GM18951 (cell line): ENCODE measurements at regions not wholly inside any gene's neighbourhood (a gene's known extent, or its start where the extent isn't known, plus 50 kb on each side); places are given as distances from the start of the nearest gene placed in this dataset.

Experiments used
- POLR2A ChIP-seq: IDR thresholded peaks from 4 replicates; pipeline ENCODE4 v1.6.1; 2011; ENCODE audit warnings: mild to moderate bottlenecking; ENCODE audit not compliant: insufficient read length, insufficient read depth; ENCODE audit errors: extremely low read depth
- in situ Hi-C: fragments of 300-500 bp; cut with MboI; formaldehyde crosslinking; loops from one replicate; pipeline ENCODE4 v1.12.0; 2022; ENCODE audit warnings: low sequenced_read_pairs, mixed read lengths, inconsistent platforms; ENCODE audit not compliant: unreplicated experiment

- in situ Hi-C loops = no loop called here
- TF ChIP-seq POLR2A = no peak
Measured at GRCh38 chr5:54741711-54742110, 224.2 kb downstream of the SNX18 start.

GRCh38 chr5:54740141-54740540 lies 222.6 kb downstream of the SNX18 start:
- TF ChIP-seq POLR2A = no peak
- in situ Hi-C loops = no loop called here

- in situ Hi-C loops = no loop called here
Measured at GRCh38 chr5:54739371-54739770, 221.8 kb downstream of the SNX18 start.

GRCh38 chr5:54738973-54739367 lies 221.4 kb downstream of the SNX18 start:
- in situ Hi-C loops = no loop called here
- no peak for TF ChIP-seq POLR2A

More at GRCh38 chr5:54739371-54739770, 221.8 kb downstream of the SNX18 start:
- TF ChIP-seq POLR2A = no peak

GRCh38 chr5:54738118-54738972 lies 220.8 kb downstream of the SNX18 start:
- in situ Hi-C loops = no loop called here
- no peak for TF ChIP-seq POLR2A

GRCh38 chr5:54736003-54736797 lies 218.6 kb downstream of the SNX18 start:
- in situ Hi-C loops = no loop called here
- TF ChIP-seq POLR2A = no peak

GRCh38 chr5:54733101-54733500 lies 215.5 kb downstream of the SNX18 start:
- in situ Hi-C loops = no loop called here
- no peak for TF ChIP-seq POLR2A

GRCh38 chr5:54732108-54732507 lies 214.5 kb downstream of the SNX18 start:
- in situ Hi-C loops = no loop called here
- no peak for TF ChIP-seq POLR2A

- in situ Hi-C loops = no loop called here
- no peak for TF ChIP-seq POLR2A
Measured at GRCh38 chr5:54728588-54728915, 211.0 kb downstream of the SNX18 start.

- TF ChIP-seq POLR2A = no peak
- in situ Hi-C loops = no loop called here
Measured at GRCh38 chr5:54727874-54728587, 210.5 kb downstream of the SNX18 start.

- in situ Hi-C loops = no loop called here
- TF ChIP-seq POLR2A = no peak
Measured at GRCh38 chr5:54725391-54726280, 208.1 kb downstream of the SNX18 start.

- TF ChIP-seq POLR2A = no peak
- in situ Hi-C loops = no loop called here
Measured at GRCh38 chr5:54722846-54723433, 205.4 kb downstream of the SNX18 start.
